Ishikawa (cell line): ENCODE measurements at regions not wholly inside any gene's neighbourhood (a gene's known extent, or its start where the extent isn't known, plus 50 kb on each side); places are given as distances from the start of the nearest gene placed in this dataset.

Source experiments
- CREB1 ChIP-seq: IDR thresholded peaks from 2 replicates; pipeline ENCODE4 v1.6.1; 2012; ENCODE audit warnings: low read depth
- FOXM1 ChIP-seq: IDR thresholded peaks from 2 replicates; pipeline ENCODE4 v1.6.1; 2012; ENCODE audit warnings: low read depth, borderline replicate concordance
- MAX ChIP-seq: IDR thresholded peaks from 2 replicates; pipeline ENCODE4 v1.6.1; 2012
- NFIC ChIP-seq: IDR thresholded peaks from 2 replicates; pipeline ENCODE4 v1.6.1; 2012
- RAD21 ChIP-seq: IDR thresholded peaks from 2 replicates; pipeline ENCODE4 v1.6.1; 2012; ENCODE audit warnings: low read depth
- REST ChIP-seq: IDR thresholded peaks from 2 replicates; pipeline ENCODE4 v1.6.1; 2012; ENCODE audit warnings: low read depth, mild to moderate bottlenecking
- TAF1 ChIP-seq: IDR thresholded peaks from 2 replicates; pipeline ENCODE4 v1.6.1; 2012; ENCODE audit warnings: low read depth, mild to moderate bottlenecking
- TCF12 ChIP-seq: IDR thresholded peaks from 2 replicates; pipeline ENCODE4 v1.6.1; 2012; ENCODE audit warnings: low read depth
- TEAD4 ChIP-seq: IDR thresholded peaks from 2 replicates; pipeline ENCODE4 v1.6.1; 2012
- USF1 ChIP-seq: IDR thresholded peaks from 2 replicates; pipeline ENCODE4 v1.6.1; 2012
- YY1 ChIP-seq: IDR thresholded peaks from 2 replicates; pipeline ENCODE4 v1.6.1; 2012; ENCODE audit warnings: low read depth
- ZBTB7A ChIP-seq: IDR thresholded peaks from 2 replicates; pipeline ENCODE4 v1.6.1; 2012; ENCODE audit warnings: low read depth

GRCh38 chrX:15906041-15906943 is 51.7 kb upstream of the AP1S2 start:
- TF ChIP-seq ZBTB7A (no peak), TEAD4 (no peak), RAD21 (no peak), TAF1 (no peak), REST (no peak), CREB1 (no peak), TCF12 (no peak), YY1 (no peak), MAX (no peak), NFIC (no peak), USF1 (no peak), FOXM1 (no peak)
